CD1c-positive myeloid dendritic cell (primary cell): ENCODE measurements at regions not wholly inside any gene's neighbourhood (a gene's known extent, or its start where the extent isn't known, plus 50 kb on each side); places are given as distances from the start of the nearest gene placed in this dataset.

Source experiments
- DNase-seq: peaks from one replicate; pipeline ENCODE4 v3.0.0-alpha.2; 2016; ENCODE audit errors: extremely low spot score

DNA sequence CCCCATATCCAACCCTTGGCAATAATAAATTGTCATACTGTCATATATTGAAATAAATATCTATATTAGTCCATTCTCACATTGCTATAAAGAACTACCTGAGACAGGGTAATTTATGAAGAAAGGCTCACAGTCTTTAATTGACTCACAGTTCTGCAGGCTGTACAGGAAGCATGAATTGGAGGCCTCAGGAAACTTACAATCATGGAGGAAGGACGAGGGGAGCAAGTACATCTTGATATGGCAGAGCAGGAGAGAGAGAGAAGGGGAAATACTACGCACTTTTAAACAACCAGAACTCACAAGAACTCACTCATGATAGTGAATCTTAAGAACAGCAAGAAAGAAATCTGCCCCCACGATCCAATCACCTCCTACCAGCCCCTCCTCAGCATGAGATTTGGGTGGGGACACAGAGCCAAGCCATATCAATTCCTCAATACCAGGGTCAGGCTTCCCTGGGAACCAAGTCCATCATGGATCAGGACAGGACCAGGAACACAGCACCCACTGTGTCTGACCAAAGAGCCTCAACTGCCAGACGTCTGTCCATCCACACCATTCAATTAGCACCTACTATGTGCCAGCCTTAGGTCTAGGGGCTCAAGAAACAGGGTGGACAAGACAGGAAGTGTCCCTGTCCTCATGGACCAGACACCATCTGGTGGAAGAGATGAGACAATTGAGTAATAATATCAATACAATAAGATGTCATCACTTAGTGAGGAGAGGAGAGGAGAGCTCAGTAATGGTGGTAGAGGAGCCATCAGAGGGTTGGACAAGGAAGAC is 56.9 kb upstream of the TOP3B start:
- no peak for DNase-seq

DNA sequence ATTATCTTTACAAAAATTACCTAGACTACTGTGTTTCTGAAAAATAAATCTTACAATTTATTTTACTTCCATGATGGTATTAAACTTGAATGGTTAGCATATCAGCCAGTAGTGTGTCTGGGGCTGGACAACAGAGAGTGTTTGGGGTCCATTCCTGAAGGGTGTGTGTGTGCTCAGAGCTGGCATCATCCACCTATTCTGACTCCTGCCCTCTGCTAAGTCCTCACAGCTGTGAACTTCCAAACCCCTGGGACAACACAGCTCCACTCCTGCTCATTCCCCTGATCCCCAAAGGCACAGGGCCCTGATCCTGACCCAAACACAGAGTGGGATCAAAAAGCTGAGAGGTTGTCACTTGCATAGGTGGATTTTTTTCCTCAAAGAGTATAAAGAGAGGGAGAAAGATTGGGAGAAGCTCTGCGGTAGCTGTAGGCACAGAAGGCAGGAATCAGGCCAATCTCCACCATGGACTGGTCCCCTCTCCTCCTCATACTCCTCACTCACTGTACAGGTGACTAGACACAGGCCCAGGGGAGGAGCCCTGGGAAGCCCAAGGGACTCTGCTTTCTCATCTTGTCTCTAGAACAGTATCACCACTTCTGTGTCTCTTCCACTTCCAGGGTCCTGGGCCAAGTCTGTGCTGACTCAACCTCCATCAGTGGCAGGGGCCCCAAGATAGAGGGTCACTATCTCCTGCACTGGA is 55.7 kb upstream of the TOP3B start:
- DNase-seq = no peak

DNA sequence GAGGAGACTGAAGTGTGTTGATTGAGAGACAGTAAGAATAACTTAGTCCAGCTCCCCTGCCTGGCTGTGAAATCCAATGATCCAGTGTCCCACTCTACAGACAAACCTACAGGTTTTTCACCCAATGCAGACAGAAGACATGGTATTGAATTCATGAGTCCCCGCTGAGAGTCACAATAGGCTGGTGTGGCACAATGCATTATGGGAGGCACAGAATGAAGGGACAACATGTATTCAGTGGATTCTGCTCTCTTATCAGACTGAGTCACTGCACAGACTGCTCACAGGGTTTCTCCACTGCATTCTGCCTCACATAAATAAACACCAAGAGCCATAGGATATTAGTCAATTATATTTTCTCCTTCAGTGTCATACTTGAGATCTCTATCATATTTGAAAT is 55.2 kb upstream of the TOP3B start:
- DNase-seq = no peak

GRCh38 chr22:22037229-22037628 is 54.6 kb upstream of the TOP3B start:
- no peak for DNase-seq

GRCh38 chr22:22036588-22036987 is 54.0 kb upstream of the TOP3B start:
- DNase-seq = no peak

DNA sequence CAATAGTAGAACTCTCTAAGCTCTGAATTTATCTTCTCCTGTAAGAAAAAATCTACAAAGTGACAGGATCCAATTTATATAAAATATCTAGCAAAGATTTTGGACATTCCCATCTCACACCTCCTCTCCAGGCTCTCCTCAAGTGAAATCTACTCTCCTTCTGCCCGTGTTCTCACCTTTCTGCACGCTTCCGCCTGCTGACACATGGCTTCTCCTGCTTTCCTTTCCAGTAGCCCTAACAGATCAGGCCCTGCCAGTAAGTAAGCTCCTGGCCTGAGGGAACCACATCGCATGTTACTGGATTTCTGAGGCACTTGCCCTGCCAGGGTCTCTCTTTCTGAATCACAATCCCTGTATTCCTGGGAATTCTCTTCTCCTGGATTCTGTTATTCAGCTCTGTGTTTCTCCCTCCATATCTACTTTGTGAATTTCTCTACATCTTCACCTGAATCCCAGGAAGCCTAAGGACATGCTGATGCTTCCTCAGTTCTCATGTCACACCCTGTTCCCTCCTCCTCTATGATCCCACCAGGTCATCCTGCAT is 53.3 kb upstream of the TOP3B start:
- no peak for DNase-seq

DNA sequence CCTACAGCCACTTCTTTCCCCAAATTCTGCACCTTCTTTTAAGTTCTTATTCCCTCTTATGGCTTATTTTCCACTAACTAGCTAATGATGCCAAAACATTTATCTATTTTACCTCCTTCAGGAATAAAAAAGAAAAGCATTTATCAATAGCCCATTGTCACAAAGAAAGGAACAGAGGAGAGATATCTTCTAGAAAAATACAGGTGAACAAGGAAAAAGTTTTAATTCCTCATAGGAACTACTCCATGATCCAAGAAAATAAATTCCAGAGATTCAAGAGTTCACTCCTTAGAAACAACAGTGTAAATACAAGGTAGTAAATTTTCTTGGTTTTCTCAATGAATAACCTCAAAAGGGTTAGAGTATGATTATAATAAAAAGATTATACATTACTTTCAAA is 52.6 kb upstream of the TOP3B start:
- no peak for DNase-seq

GRCh38 chr22:22034469-22035132 is 52.0 kb upstream of the TOP3B start:
- no peak for DNase-seq

- DNase-seq = no peak
Measured at GRCh38 chr22:22033803-22034468, 51.3 kb upstream of the TOP3B start.

GRCh38 chr22:22032906-22033802 is 50.6 kb upstream of the TOP3B start:
- DNase-seq = no peak

- no peak for DNase-seq
Measured at GRCh38 chr22:22032099-22032905, 49.7 kb upstream of the TOP3B start.
